ENCODE measurements at regions not wholly inside any gene's neighbourhood (a gene's known extent, or its start where the extent isn't known, plus 50 kb on each side); places are given as distances from the start of the nearest gene placed in this dataset.

GRCh38 chr12:82027612-82028011 lies 268.5 kb upstream of the PPFIA2 start:
- Histone ChIP-seq H3K9ac (ENCODE audit: insufficient read length, low read depth) (no peak overlapping the region), H3K36me3 (ENCODE audit: insufficient read depth, insufficient read length, low read length) (no peaks in the 10 kb centered on the region), H3K4me1 (ENCODE audit: insufficient read depth, insufficient read length) (no peaks in the 10 kb centered on the region), H3K9me3 (ENCODE audit: insufficient read depth, low read length) (no peaks in the 10 kb centered on the region), H3K27me3 (ENCODE audit: insufficient read depth, insufficient read length) (no peaks in the 10 kb centered on the region), H3K4me3 (ENCODE audit: insufficient read length, low read depth) (no peak overlapping the region)
- no peak for TF ChIP-seq YY1 (IDR thresholded peaks at IDR 0.05; ENCODE audit: insufficient read depth, insufficient read length)
- TF ChIP-seq SUZ12 (IDR thresholded peaks at IDR 0.05; ENCODE audit: extremely low read depth, insufficient read depth, insufficient read length): no peak
- TF ChIP-seq ZNF274 (IDR thresholded peaks at IDR 0.05; ENCODE audit: low read depth, low read length): no peak
- DNase-seq (ENCODE audit: low read depth, low spot score): no peak

GRCh38 chr12:82025462-82025861 lies 266.3 kb upstream of the PPFIA2 start:
- Histone ChIP-seq H3K4me3 (ENCODE audit: insufficient read length, low read depth) (no peak overlapping the region), H3K27me3 (ENCODE audit: insufficient read depth, insufficient read length) (no peaks in the 10 kb centered on the region), H3K4me1 (ENCODE audit: insufficient read depth, insufficient read length) (no peaks in the 10 kb centered on the region), H3K9me3 (ENCODE audit: insufficient read depth, low read length) (no peaks in the 10 kb centered on the region), H3K9ac (ENCODE audit: insufficient read length, low read depth) (no peak overlapping the region), H3K36me3 (ENCODE audit: insufficient read depth, insufficient read length, low read length) (no peaks in the 10 kb centered on the region)
- TF ChIP-seq ZNF274 (IDR thresholded peaks at IDR 0.05; ENCODE audit: low read depth, low read length) (no peak), YY1 (IDR thresholded peaks at IDR 0.05; ENCODE audit: insufficient read depth, insufficient read length) (no peak), SUZ12 (IDR thresholded peaks at IDR 0.05; ENCODE audit: extremely low read depth, insufficient read depth, insufficient read length) (no peak)
- DNase-seq (ENCODE audit: low read depth, low spot score): no peak

- no peaks in the 10 kb centered on the region for H3K4me1 ChIP-seq (ENCODE audit: insufficient read depth, insufficient read length)
- H3K4me3 ChIP-seq (ENCODE audit: insufficient read length, low read depth): no peak overlapping the region
- TF ChIP-seq SUZ12 (IDR thresholded peaks at IDR 0.05; ENCODE audit: extremely low read depth, insufficient read depth, insufficient read length): no peak
- no peak for TF ChIP-seq YY1 (IDR thresholded peaks at IDR 0.05; ENCODE audit: insufficient read depth, insufficient read length)
- no peak for TF ChIP-seq ZNF274 (IDR thresholded peaks at IDR 0.05; ENCODE audit: low read depth, low read length)
- H3K36me3 ChIP-seq (ENCODE audit: insufficient read depth, insufficient read length, low read length): no peaks in the 10 kb centered on the region
- H3K9me3 ChIP-seq (ENCODE audit: insufficient read depth, low read length): peaks cover 16% of the 10 kb centered on the region; the same call in 1 of the 2 replicates
- DNase-seq (ENCODE audit: low read depth, low spot score): no peak
- H3K9ac ChIP-seq (ENCODE audit: insufficient read length, low read depth): no peak overlapping the region
- H3K27me3 ChIP-seq (ENCODE audit: insufficient read depth, insufficient read length): no peaks in the 10 kb centered on the region
Observed at GRCh38 chr12:82019533-82019932, 260.4 kb upstream of the PPFIA2 start.

GRCh38 chr12:82015623-82016347 lies 256.6 kb upstream of the PPFIA2 start:
- DNase-seq (ENCODE audit: low read depth, low spot score): no peak

GRCh38 chr12:82012176-82012575 lies 253.0 kb upstream of the PPFIA2 start:
- H3K4me3 ChIP-seq (ENCODE audit: insufficient read length, low read depth): no peak overlapping the region
- H3K4me1 ChIP-seq (ENCODE audit: insufficient read depth, insufficient read length): no peaks in the 10 kb centered on the region
- no peak for DNase-seq (ENCODE audit: low read depth, low spot score)
- peaks cover 2% of the 10 kb centered on the region; the same call in 1 of the 2 replicates for H3K9me3 ChIP-seq (ENCODE audit: insufficient read depth, low read length)
- no peaks in the 10 kb centered on the region for H3K27me3 ChIP-seq (ENCODE audit: insufficient read depth, insufficient read length)
- H3K9ac ChIP-seq (ENCODE audit: insufficient read length, low read depth): no peak overlapping the region
- TF ChIP-seq SUZ12 (IDR thresholded peaks at IDR 0.05; ENCODE audit: extremely low read depth, insufficient read depth, insufficient read length) (no peak), ZNF274 (IDR thresholded peaks at IDR 0.05; ENCODE audit: low read depth, low read length) (no peak), YY1 (IDR thresholded peaks at IDR 0.05; ENCODE audit: insufficient read depth, insufficient read length) (no peak)
- no peaks in the 10 kb centered on the region for H3K36me3 ChIP-seq (ENCODE audit: insufficient read depth, insufficient read length, low read length)

More at GRCh38 chr12:82015623-82016347, 256.6 kb upstream of the PPFIA2 start:
- Histone ChIP-seq H3K27me3 (ENCODE audit: insufficient read depth, insufficient read length) (no peaks in the 10 kb centered on the region), H3K4me3 (ENCODE audit: insufficient read length, low read depth) (no peak overlapping the region), H3K4me1 (ENCODE audit: insufficient read depth, insufficient read length) (no peaks in the 10 kb centered on the region), H3K9ac (ENCODE audit: insufficient read length, low read depth) (no peak overlapping the region), H3K9me3 (ENCODE audit: insufficient read depth, low read length) (peaks cover 16% of the 10 kb centered on the region; the same call in 1 of the 2 replicates), H3K36me3 (ENCODE audit: insufficient read depth, insufficient read length, low read length) (no peaks in the 10 kb centered on the region)
- TF ChIP-seq ZNF274 (IDR thresholded peaks at IDR 0.05; ENCODE audit: low read depth, low read length) (no peak), YY1 (IDR thresholded peaks at IDR 0.05; ENCODE audit: insufficient read depth, insufficient read length) (no peak), SUZ12 (IDR thresholded peaks at IDR 0.05; ENCODE audit: extremely low read depth, insufficient read depth, insufficient read length) (no peak)

- Histone ChIP-seq H3K36me3 (ENCODE audit: insufficient read depth, insufficient read length, low read length) (no peaks in the 10 kb centered on the region), H3K9me3 (ENCODE audit: insufficient read depth, low read length) (no peaks in the 10 kb centered on the region), H3K4me3 (ENCODE audit: insufficient read length, low read depth) (no peak overlapping the region), H3K9ac (ENCODE audit: insufficient read length, low read depth) (no peak overlapping the region), H3K4me1 (ENCODE audit: insufficient read depth, insufficient read length) (no peaks in the 10 kb centered on the region), H3K27me3 (ENCODE audit: insufficient read depth, insufficient read length) (no peaks in the 10 kb centered on the region)
- TF ChIP-seq SUZ12 (IDR thresholded peaks at IDR 0.05; ENCODE audit: extremely low read depth, insufficient read depth, insufficient read length) (no peak), ZNF274 (IDR thresholded peaks at IDR 0.05; ENCODE audit: low read depth, low read length) (no peak), YY1 (IDR thresholded peaks at IDR 0.05; ENCODE audit: insufficient read depth, insufficient read length) (no peak)
- no peak for DNase-seq (ENCODE audit: low read depth, low spot score)
Observed at GRCh38 chr12:82009524-82009923, 250.4 kb upstream of the PPFIA2 start.

- TF ChIP-seq SUZ12 (IDR thresholded peaks at IDR 0.05; ENCODE audit: extremely low read depth, insufficient read depth, insufficient read length) (no peak), YY1 (IDR thresholded peaks at IDR 0.05; ENCODE audit: insufficient read depth, insufficient read length) (no peak), ZNF274 (IDR thresholded peaks at IDR 0.05; ENCODE audit: low read depth, low read length) (no peak)
- no peaks in the 10 kb centered on the region for H3K27me3 ChIP-seq (ENCODE audit: insufficient read depth, insufficient read length)
- H3K9me3 ChIP-seq (ENCODE audit: insufficient read depth, low read length): no peaks in the 10 kb centered on the region
- no peaks in the 10 kb centered on the region for H3K36me3 ChIP-seq (ENCODE audit: insufficient read depth, insufficient read length, low read length)
- no peaks in the 10 kb centered on the region for H3K4me1 ChIP-seq (ENCODE audit: insufficient read depth, insufficient read length)
- H3K4me3 ChIP-seq (ENCODE audit: insufficient read length, low read depth): no peak overlapping the region
- H3K9ac ChIP-seq (ENCODE audit: insufficient read length, low read depth): no peak overlapping the region
- DNase-seq (ENCODE audit: low read depth, low spot score): no peak
Observed at GRCh38 chr12:82008251-82008650, 249.1 kb upstream of the PPFIA2 start.
